PFSK-1 (cell line): ENCODE measurements at regions not wholly inside any gene's neighbourhood (a gene's known extent, or its start where the extent isn't known, plus 50 kb on each side); places are given as distances from the start of the nearest gene placed in this dataset.

Experiments used
- FOXP2 ChIP-seq: optimal IDR thresholded peaks from 2 replicates; pipeline ENCODE3; 2011; ENCODE audit warnings: borderline replicate concordance, control low read depth, inconsistent platforms; ENCODE audit not compliant: insufficient read depth; ENCODE audit errors: extremely low read length, extremely low read depth
- REST ChIP-seq, 2 experiments: IDR thresholded peaks; 2 replicates each; pipeline versions ENCODE4 v1.6.1 to v1.8.0; 2011 to 2012; ENCODE audit warnings: low read depth in 2 of 2, low read length in 2 of 2, control low read depth in 1 of 2, inconsistent platforms in 1 of 2, mild to moderate bottlenecking in 1 of 2, moderate library complexity in 1 of 2; ENCODE audit not compliant: insufficient read depth in 1 of 2

- peak; percentile 68 to 90 for TF ChIP-seq REST (IDR thresholded peaks at IDR 0.05; ENCODE audit: insufficient read depth in 1 of 2, low read depth in 2 of 2, low read length in 2 of 2)
- no peak for TF ChIP-seq FOXP2
Measured at GRCh38 chr11:70580036-70580805, 181.9 kb downstream of the CTTN start.
